ENCODE measurements at regions not wholly inside any gene's neighbourhood (a gene's known extent, or its start where the extent isn't known, plus 50 kb on each side); places are given as distances from the start of the nearest gene placed in this dataset.

DNA sequence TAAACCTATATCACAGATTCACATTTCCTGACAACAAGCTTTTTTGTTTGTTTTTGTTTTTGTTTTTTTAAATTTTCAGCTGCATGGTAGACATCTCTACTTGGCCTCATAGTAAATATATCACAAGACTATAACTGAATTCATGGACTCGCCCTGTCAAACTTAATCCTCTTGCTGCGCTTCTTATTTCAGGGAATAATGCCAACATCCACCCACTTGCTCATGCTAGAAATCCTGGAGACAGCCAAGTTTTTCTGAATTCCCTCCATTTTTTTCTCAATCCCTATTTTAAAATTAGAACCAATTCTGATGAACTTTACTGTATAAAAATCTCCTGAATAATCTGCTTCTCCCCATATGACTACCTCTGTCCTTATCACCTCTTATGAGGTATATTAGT is 283.6 kb upstream of the RPS23 start:
- H3K9me3 Mint-ChIP-seq: peaks cover 22% of the 10 kb centered on the region
- ChIA-PET POLR2A (no interaction called here), CTCF (no interaction called here)
- H3K36me3 Mint-ChIP-seq: no peaks in the 10 kb centered on the region
- H3K27me3 Mint-ChIP-seq (ENCODE audit: low read depth): no peaks in the 10 kb centered on the region; the same call in 1 of the 2 replicates
- no peak for ATAC-seq
- no peak overlapping the region for H3K4me3 Mint-ChIP-seq
- DNase-seq (ENCODE audit: low spot score): no peak
- H3K27ac Mint-ChIP-seq: no peak overlapping the region
- TF ChIP-seq, protein P1, sequence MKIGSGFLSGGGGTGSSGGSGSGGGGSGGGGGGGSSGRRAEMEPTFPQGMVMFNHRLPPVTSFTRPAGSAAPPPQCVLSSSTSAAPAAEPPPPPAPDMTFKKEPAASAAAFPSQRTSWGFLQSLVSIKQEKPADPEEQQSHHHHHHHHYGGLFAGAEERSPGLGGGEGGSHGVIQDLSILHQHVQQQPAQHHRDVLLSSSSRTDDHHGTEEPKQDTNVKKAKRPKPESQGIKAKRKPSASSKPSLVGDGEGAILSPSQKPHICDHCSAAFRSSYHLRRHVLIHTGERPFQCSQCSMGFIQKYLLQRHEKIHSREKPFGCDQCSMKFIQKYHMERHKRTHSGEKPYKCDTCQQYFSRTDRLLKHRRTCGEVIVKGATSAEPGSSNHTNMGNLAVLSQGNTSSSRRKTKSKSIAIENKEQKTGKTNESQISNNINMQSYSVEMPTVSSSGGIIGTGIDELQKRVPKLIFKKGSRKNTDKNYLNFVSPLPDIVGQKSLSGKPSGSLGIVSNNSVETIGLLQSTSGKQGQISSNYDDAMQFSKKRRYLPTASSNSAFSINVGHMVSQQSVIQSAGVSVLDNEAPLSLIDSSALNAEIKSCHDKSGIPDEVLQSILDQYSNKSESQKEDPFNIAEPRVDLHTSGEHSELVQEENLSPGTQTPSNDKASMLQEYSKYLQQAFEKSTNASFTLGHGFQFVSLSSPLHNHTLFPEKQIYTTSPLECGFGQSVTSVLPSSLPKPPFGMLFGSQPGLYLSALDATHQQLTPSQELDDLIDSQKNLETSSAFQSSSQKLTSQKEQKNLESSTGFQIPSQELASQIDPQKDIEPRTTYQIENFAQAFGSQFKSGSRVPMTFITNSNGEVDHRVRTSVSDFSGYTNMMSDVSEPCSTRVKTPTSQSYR (CRISPR knock-in tag; IDR thresholded peaks at IDR 0.05): no peak
- TF ChIP-seq CREB1 (CRISPR knock-in tag; IDR thresholded peaks at IDR 0.05) (no peak), NR2C2 (CRISPR knock-in tag; IDR thresholded peaks at IDR 0.05) (no peak), NR3C1 (CRISPR knock-in tag; conservative IDR thresholded peaks at IDR 0.05; ENCODE audit: low read depth) (no peak), NFATC4 (CRISPR knock-in tag; IDR thresholded peaks at IDR 0.05) (no peak), IRF2 (CRISPR knock-in tag; IDR thresholded peaks at IDR 0.05; ENCODE audit: borderline replicate concordance, low read depth) (no peak), KAT7 (CRISPR knock-in tag; IDR thresholded peaks at IDR 0.05; ENCODE audit: borderline replicate concordance) (no peak)
- TF ChIP-seq, protein P2, sequence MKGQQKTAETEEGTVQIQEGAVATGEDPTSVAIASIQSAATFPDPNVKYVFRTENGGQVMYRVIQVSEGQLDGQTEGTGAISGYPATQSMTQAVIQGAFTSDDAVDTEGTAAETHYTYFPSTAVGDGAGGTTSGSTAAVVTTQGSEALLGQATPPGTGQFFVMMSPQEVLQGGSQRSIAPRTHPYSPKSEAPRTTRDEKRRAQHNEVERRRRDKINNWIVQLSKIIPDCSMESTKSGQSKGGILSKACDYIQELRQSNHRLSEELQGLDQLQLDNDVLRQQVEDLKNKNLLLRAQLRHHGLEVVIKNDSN (CRISPR knock-in tag; IDR thresholded peaks at IDR 0.05): no peak
- TF ChIP-seq, protein P3, sequence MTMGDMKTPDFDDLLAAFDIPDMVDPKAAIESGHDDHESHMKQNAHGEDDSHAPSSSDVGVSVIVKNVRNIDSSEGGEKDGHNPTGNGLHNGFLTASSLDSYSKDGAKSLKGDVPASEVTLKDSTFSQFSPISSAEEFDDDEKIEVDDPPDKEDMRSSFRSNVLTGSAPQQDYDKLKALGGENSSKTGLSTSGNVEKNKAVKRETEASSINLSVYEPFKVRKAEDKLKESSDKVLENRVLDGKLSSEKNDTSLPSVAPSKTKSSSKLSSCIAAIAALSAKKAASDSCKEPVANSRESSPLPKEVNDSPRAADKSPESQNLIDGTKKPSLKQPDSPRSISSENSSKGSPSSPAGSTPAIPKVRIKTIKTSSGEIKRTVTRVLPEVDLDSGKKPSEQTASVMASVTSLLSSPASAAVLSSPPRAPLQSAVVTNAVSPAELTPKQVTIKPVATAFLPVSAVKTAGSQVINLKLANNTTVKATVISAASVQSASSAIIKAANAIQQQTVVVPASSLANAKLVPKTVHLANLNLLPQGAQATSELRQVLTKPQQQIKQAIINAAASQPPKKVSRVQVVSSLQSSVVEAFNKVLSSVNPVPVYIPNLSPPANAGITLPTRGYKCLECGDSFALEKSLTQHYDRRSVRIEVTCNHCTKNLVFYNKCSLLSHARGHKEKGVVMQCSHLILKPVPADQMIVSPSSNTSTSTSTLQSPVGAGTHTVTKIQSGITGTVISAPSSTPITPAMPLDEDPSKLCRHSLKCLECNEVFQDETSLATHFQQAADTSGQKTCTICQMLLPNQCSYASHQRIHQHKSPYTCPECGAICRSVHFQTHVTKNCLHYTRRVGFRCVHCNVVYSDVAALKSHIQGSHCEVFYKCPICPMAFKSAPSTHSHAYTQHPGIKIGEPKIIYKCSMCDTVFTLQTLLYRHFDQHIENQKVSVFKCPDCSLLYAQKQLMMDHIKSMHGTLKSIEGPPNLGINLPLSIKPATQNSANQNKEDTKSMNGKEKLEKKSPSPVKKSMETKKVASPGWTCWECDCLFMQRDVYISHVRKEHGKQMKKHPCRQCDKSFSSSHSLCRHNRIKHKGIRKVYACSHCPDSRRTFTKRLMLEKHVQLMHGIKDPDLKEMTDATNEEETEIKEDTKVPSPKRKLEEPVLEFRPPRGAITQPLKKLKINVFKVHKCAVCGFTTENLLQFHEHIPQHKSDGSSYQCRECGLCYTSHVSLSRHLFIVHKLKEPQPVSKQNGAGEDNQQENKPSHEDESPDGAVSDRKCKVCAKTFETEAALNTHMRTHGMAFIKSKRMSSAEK (CRISPR knock-in tag; IDR thresholded peaks at IDR 0.05; ENCODE audit: borderline replicate concordance): no peak
- TF ChIP-seq, protein P4, sequence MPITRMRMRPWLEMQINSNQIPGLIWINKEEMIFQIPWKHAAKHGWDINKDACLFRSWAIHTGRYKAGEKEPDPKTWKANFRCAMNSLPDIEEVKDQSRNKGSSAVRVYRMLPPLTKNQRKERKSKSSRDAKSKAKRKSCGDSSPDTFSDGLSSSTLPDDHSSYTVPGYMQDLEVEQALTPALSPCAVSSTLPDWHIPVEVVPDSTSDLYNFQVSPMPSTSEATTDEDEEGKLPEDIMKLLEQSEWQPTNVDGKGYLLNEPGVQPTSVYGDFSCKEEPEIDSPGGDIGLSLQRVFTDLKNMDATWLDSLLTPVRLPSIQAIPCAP (CRISPR knock-in tag; IDR thresholded peaks at IDR 0.05): no peak
- TF ChIP-seq, protein P5, sequence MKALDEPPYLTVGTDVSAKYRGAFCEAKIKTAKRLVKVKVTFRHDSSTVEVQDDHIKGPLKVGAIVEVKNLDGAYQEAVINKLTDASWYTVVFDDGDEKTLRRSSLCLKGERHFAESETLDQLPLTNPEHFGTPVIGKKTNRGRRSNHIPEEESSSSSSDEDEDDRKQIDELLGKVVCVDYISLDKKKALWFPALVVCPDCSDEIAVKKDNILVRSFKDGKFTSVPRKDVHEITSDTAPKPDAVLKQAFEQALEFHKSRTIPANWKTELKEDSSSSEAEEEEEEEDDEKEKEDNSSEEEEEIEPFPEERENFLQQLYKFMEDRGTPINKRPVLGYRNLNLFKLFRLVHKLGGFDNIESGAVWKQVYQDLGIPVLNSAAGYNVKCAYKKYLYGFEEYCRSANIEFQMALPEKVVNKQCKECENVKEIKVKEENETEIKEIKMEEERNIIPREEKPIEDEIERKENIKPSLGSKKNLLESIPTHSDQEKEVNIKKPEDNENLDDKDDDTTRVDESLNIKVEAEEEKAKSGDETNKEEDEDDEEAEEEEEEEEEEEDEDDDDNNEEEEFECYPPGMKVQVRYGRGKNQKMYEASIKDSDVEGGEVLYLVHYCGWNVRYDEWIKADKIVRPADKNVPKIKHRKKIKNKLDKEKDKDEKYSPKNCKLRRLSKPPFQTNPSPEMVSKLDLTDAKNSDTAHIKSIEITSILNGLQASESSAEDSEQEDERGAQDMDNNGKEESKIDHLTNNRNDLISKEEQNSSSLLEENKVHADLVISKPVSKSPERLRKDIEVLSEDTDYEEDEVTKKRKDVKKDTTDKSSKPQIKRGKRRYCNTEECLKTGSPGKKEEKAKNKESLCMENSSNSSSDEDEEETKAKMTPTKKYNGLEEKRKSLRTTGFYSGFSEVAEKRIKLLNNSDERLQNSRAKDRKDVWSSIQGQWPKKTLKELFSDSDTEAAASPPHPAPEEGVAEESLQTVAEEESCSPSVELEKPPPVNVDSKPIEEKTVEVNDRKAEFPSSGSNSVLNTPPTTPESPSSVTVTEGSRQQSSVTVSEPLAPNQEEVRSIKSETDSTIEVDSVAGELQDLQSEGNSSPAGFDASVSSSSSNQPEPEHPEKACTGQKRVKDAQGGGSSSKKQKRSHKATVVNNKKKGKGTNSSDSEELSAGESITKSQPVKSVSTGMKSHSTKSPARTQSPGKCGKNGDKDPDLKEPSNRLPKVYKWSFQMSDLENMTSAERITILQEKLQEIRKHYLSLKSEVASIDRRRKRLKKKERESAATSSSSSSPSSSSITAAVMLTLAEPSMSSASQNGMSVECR (CRISPR knock-in tag; IDR thresholded peaks at IDR 0.05; ENCODE audit: borderline replicate concordance): no peak
- TF ChIP-seq, protein P6, sequence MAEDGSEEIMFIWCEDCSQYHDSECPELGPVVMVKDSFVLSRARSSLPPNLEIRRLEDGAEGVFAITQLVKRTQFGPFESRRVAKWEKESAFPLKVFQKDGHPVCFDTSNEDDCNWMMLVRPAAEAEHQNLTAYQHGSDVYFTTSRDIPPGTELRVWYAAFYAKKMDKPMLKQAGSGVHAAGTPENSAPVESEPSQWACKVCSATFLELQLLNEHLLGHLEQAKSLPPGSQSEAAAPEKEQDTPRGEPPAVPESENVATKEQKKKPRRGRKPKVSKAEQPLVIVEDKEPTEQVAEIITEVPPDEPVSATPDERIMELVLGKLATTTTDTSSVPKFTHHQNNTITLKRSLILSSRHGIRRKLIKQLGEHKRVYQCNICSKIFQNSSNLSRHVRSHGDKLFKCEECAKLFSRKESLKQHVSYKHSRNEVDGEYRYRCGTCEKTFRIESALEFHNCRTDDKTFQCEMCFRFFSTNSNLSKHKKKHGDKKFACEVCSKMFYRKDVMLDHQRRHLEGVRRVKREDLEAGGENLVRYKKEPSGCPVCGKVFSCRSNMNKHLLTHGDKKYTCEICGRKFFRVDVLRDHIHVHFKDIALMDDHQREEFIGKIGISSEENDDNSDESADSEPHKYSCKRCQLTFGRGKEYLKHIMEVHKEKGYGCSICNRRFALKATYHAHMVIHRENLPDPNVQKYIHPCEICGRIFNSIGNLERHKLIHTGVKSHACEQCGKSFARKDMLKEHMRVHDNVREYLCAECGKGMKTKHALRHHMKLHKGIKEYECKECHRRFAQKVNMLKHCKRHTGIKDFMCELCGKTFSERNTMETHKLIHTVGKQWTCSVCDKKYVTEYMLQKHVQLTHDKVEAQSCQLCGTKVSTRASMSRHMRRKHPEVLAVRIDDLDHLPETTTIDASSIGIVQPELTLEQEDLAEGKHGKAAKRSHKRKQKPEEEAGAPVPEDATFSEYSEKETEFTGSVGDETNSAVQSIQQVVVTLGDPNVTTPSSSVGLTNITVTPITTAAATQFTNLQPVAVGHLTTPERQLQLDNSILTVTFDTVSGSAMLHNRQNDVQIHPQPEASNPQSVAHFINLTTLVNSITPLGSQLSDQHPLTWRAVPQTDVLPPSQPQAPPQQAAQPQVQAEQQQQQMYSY (CRISPR knock-in tag; IDR thresholded peaks at IDR 0.05): no peak
- H3K4me1 Mint-ChIP-seq: no peaks in the 10 kb centered on the region
